Thoracic aorta (tissue), 2 donors: ENCODE measurements at regions not wholly inside any gene's neighbourhood (a gene's known extent, or its start where the extent isn't known, plus 50 kb on each side); places are given as distances from the start of the nearest gene placed in this dataset.

Experiments
- ATAC-seq: fragments of 150-250 bp; one replicate; pipeline ENCODE4 v1.8.0; 2017; ENCODE audit warnings: low read depth; ENCODE audit not compliant: insufficient number of reproducible peaks, low FRiP score
- DNase-seq: peaks from one replicate; pipeline ENCODE4 v3.0.0-alpha.2; 2020; ENCODE audit warnings: low spot score
- H3K27ac ChIP-seq, 2 donors: fragments of 200-600 bp; sonication (generic); 1 replicate in 1 of 2; 2 replicates in 1 of 2; pipeline ENCODE4 v1.5.1; 2016; ENCODE audit warnings: mild to moderate bottlenecking in 2 of 2, moderate library complexity in 2 of 2
- H3K27me3 ChIP-seq: fragments of 200-600 bp; sonication (generic); replicated peaks from 2 replicates; pipeline ENCODE4 v1.6.0; 2016; ENCODE audit warnings: mild to moderate bottlenecking; ENCODE audit not compliant: insufficient read depth
- H3K36me3 ChIP-seq: fragments of 200-600 bp; sonication (generic); one replicate; pipeline ENCODE4 v1.5.1; 2016
- H3K4me1 ChIP-seq, 2 donors: fragments of 200-600 bp; sonication (generic); 1 replicate in 1 of 2; 2 replicates in 1 of 2; pipeline versions ENCODE4 v1.5.1 to v1.6.0; 2016; ENCODE audit warnings: low read depth in 2 of 2, mild to moderate bottlenecking in 1 of 2; ENCODE audit not compliant: control insufficient read depth in 1 of 2
- H3K4me3 ChIP-seq: fragments of 200-600 bp; sonication (generic); 2 replicates; pipeline ENCODE4 v1.5.1; 2016; ENCODE audit warnings: mild to moderate bottlenecking
- H3K9me3 ChIP-seq: fragments of 200-600 bp; sonication (generic); 2 replicates; pipeline ENCODE4 v1.5.1; 2016
- CTCF ChIP-seq: fragments of 200-600 bp; sonication (generic); IDR thresholded peaks from one replicate; pipeline ENCODE4 v1.5.1; 2019; ENCODE audit warnings: antibody characterized with exemption

- H3K27ac ChIP-seq: no peak overlapping the region
- no peaks in the 10 kb centered on the region for H3K9me3 ChIP-seq
- no peaks in the 10 kb centered on the region for H3K4me1 ChIP-seq
- no peak overlapping the region for H3K4me3 ChIP-seq
- DNase-seq: no peak
- no peaks in the 10 kb centered on the region for H3K27me3 ChIP-seq
- TF ChIP-seq CTCF: no peak
- no peak for ATAC-seq
- no peaks in the 10 kb centered on the region for H3K36me3 ChIP-seq
Measured at GRCh38 chr2:133952420-133952819, 301.5 kb upstream of the MGAT5 start.

GRCh38 chr2:133952896-133953295 lies 301.0 kb upstream of the MGAT5 start:
- Histone ChIP-seq H3K4me1 (no peaks in the 10 kb centered on the region), H3K27me3 (no peaks in the 10 kb centered on the region), H3K9me3 (no peaks in the 10 kb centered on the region), H3K27ac (no peak overlapping the region), H3K4me3 (no peak overlapping the region), H3K36me3 (no peaks in the 10 kb centered on the region)
- DNase-seq: no peak
- no peak for TF ChIP-seq CTCF
- no peak for ATAC-seq

GRCh38 chr2:133953524-133953923 lies 300.3 kb upstream of the MGAT5 start:
- Histone ChIP-seq H3K4me3 (no peak overlapping the region), H3K27me3 (no peaks in the 10 kb centered on the region), H3K36me3 (no peaks in the 10 kb centered on the region), H3K27ac (no peak overlapping the region), H3K9me3 (no peaks in the 10 kb centered on the region), H3K4me1 (no peaks in the 10 kb centered on the region)
- DNase-seq (no peak), ATAC-seq (no peak)
- no peak for TF ChIP-seq CTCF

GRCh38 chr2:133954636-133955035 lies 299.2 kb upstream of the MGAT5 start:
- ATAC-seq (no peak), DNase-seq (no peak)
- Histone ChIP-seq H3K9me3 (no peaks in the 10 kb centered on the region), H3K4me1 (no peaks in the 10 kb centered on the region), H3K27ac (no peak overlapping the region), H3K4me3 (no peak overlapping the region), H3K27me3 (no peaks in the 10 kb centered on the region), H3K36me3 (no peaks in the 10 kb centered on the region)
- no peak for TF ChIP-seq CTCF

- Histone ChIP-seq H3K27ac (no peak overlapping the region), H3K4me3 (no peak overlapping the region), H3K36me3 (no peaks in the 10 kb centered on the region), H3K27me3 (no peaks in the 10 kb centered on the region), H3K4me1 (no peaks in the 10 kb centered on the region), H3K9me3 (no peaks in the 10 kb centered on the region)
- no peak for TF ChIP-seq CTCF
- ATAC-seq (no peak), DNase-seq (no peak)
Measured at GRCh38 chr2:133955169-133955568, 298.7 kb upstream of the MGAT5 start.
